Liver (tissue), 8 donors: ENCODE measurements at regions not wholly inside any gene's neighbourhood (a gene's known extent, or its start where the extent isn't known, plus 50 kb on each side); places are given as distances from the start of the nearest gene placed in this dataset.

Source experiments
- DNase-seq: peaks from one replicate; pipeline ENCODE4 v3.0.0-alpha.2; 2017; ENCODE audit warnings: low spot score
- H3K27ac ChIP-seq, 2 donors: one replicate each; pipeline ENCODE4 v1.7.0; 2013; ENCODE audit warnings: inconsistent platforms in 2 of 2, low read length in 2 of 2, control low read depth in 1 of 2, low read depth in 1 of 2, mild to moderate bottlenecking in 1 of 2
- H3K27me3 ChIP-seq, 4 donors: one replicate each; pipeline versions ENCODE4 v1.6.1 to v1.7.0; 2013; ENCODE audit warnings: low read length in 3 of 4, inconsistent platforms in 1 of 4, mild to moderate bottlenecking in 1 of 4, moderate library complexity in 1 of 4; ENCODE audit not compliant: control insufficient read depth in 4 of 4, insufficient read depth in 4 of 4
- H3K36me3 ChIP-seq, 4 donors: one replicate each; pipeline versions ENCODE4 v1.6.1 to v1.7.0; 2013; ENCODE audit warnings: low read length in 3 of 4, mild to moderate bottlenecking in 3 of 4, low read depth in 1 of 4, moderate library complexity in 1 of 4; ENCODE audit not compliant: control insufficient read depth in 4 of 4, insufficient read depth in 3 of 4
- H3K4me1 ChIP-seq, 4 donors: one replicate each; pipeline versions ENCODE4 v1.6.1 to v1.7.0; 2013; ENCODE audit warnings: low read length in 3 of 4, mild to moderate bottlenecking in 3 of 4, moderate library complexity in 1 of 4; ENCODE audit not compliant: control insufficient read depth in 4 of 4, insufficient read depth in 4 of 4
- H3K4me3 ChIP-seq, 3 donors: one replicate each; pipeline versions ENCODE4 v1.6.1 to v1.7.0; 2013; ENCODE audit warnings: low read length in 3 of 3, control low read depth in 1 of 3, low read depth in 1 of 3, mild to moderate bottlenecking in 1 of 3
- H3K9ac ChIP-seq, 2 donors: one replicate each; pipeline ENCODE4 v1.7.0; 2013; ENCODE audit warnings: low read length in 2 of 2, mild to moderate bottlenecking in 2 of 2, moderate library complexity in 2 of 2, control low read depth in 1 of 2, low read depth in 1 of 2
- H3K9me3 ChIP-seq, 4 donors: one replicate each; pipeline versions ENCODE4 v1.6.1 to v1.7.0; 2013; ENCODE audit warnings: low read length in 3 of 4; ENCODE audit not compliant: control insufficient read depth in 4 of 4
- EGR1 ChIP-seq, 2 donors: IDR thresholded peaks; 2 replicates each; pipeline ENCODE4 v1.6.1; 2016 to 2018; ENCODE audit warnings: antibody characterized with exemption in 2 of 2, low read depth in 2 of 2
- FOXA1 ChIP-seq: IDR thresholded peaks from 2 replicates; pipeline ENCODE4 v1.6.1; 2016; ENCODE audit warnings: antibody characterized with exemption
- FOXA2 ChIP-seq: IDR thresholded peaks from 2 replicates; pipeline ENCODE4 v1.6.1; 2016; ENCODE audit warnings: antibody characterized with exemption
- GABPA ChIP-seq, 2 donors: IDR thresholded peaks in 1 of 2; conservative IDR thresholded peaks in 1 of 2; 2 replicates each; pipeline ENCODE4 v1.6.1; 2016; ENCODE audit warnings: antibody characterized with exemption in 2 of 2, mild to moderate bottlenecking in 1 of 2, moderate library complexity in 1 of 2
- HNF4A ChIP-seq, 2 donors: conservative IDR thresholded peaks; 2 replicates each; pipeline ENCODE4 v1.6.1; 2016; ENCODE audit warnings: antibody characterized with exemption in 2 of 2, mild to moderate bottlenecking in 2 of 2
- HNF4G ChIP-seq: IDR thresholded peaks from 2 replicates; pipeline ENCODE4 v1.6.1; 2016; ENCODE audit warnings: antibody characterized with exemption
- JUND ChIP-seq, 2 donors: IDR thresholded peaks; 2 replicates each; pipeline ENCODE4 v1.6.1; 2016; ENCODE audit warnings: antibody characterized with exemption in 2 of 2
- NR2F2 ChIP-seq: IDR thresholded peaks from 2 replicates; pipeline ENCODE4 v1.6.1; 2016; ENCODE audit warnings: antibody characterized with exemption
- RAD21 ChIP-seq, 2 donors: IDR thresholded peaks; 2 replicates each; pipeline ENCODE4 v1.6.1; 2016; ENCODE audit warnings: antibody characterized with exemption in 2 of 2, mild to moderate bottlenecking in 2 of 2
- RXRA ChIP-seq, 2 donors: IDR thresholded peaks; 2 replicates each; pipeline ENCODE4 v1.6.1; 2017 to 2018; ENCODE audit warnings: antibody characterized with exemption in 2 of 2, mild to moderate bottlenecking in 1 of 2
- SP1 ChIP-seq: IDR thresholded peaks from 2 replicates; pipeline ENCODE4 v1.6.1; 2018; ENCODE audit warnings: antibody characterized with exemption, mild to moderate bottlenecking
- TAF1 ChIP-seq: conservative IDR thresholded peaks from 2 replicates; pipeline ENCODE4 v1.6.1; 2016; ENCODE audit warnings: antibody characterized with exemption, mild to moderate bottlenecking
- YY1 ChIP-seq: IDR thresholded peaks from 2 replicates; pipeline ENCODE4 v1.6.1; 2016; ENCODE audit warnings: antibody characterized with exemption, mild to moderate bottlenecking
- WGBS: extraction: QIAGEN DNeasy Blood & Tissue Kit; methylation state at CpG from one replicate; pipeline ENCODE4 v1.1.7; 2013; 5-methylcytosine and 5-hydroxymethylcytosine counted together
- TF ChIP-seq, protein P1 (sequence below): IDR thresholded peaks from 2 replicates; pipeline ENCODE4 v1.6.1; 2016; ENCODE audit warnings: antibody characterized with exemption, mild to moderate bottlenecking
- TF ChIP-seq, protein P2 (sequence below): IDR thresholded peaks from 2 replicates; pipeline ENCODE4 v1.6.1; 2016; ENCODE audit warnings: antibody characterized with exemption
- TF ChIP-seq, protein P3 (sequence below): IDR thresholded peaks from 2 replicates; pipeline ENCODE4 v1.6.1; 2016; ENCODE audit warnings: antibody characterized with exemption
- TF ChIP-seq, protein P4 (sequence below): fragments of 150-350 bp; IDR thresholded peaks from 2 replicates; pipeline ENCODE4 v1.5.1; 2017; ENCODE audit warnings: improper control_type of control experiment, low read depth, low read length; ENCODE audit not compliant: missing input control
- donor health status: healthy.
- donor health status: healthy.
- donor health status: healthy.
- donor health status: healthy.
- donor health status: healthy.

DNA sequence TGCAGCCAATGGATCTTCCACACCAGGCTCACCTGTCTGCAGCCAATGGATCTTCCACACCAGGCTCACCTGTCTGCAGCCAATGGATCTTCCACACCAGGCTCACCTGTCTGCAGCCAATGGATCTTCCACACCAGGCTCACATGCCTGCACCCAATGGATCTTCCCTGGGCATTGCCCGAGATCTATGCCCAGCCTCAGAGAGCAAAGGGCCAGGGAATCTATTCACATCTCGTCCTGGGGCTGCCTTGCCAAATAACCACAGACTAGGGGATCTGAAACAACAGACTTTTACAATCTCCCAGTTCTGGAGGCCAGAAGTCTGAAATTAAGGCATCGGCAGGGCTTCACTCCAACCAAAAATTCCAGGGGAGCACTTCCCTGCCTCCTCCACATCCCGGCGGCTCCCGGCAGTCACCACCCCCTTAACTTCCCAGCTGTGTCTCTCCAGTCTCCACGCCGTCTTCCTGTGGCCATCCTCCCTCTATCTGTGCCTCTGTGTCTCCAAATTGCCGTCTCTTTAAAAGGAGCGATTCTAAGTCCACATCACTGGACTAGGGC lies 92.4 kb upstream of the PPP2R2D start:
- Histone ChIP-seq H3K27ac (no peak overlapping the region), H3K27me3 (no peaks in the 10 kb centered on the region), H3K9ac (no peak overlapping the region), H3K36me3 (no peaks in the 10 kb centered on the region), H3K4me3 (no peak overlapping the region), H3K4me1 (peaks cover 3 to 10% (median 5%) of the 10 kb centered on the region in 4 donors), H3K9me3 (no peaks in the 10 kb centered on the region)
- TF ChIP-seq RXRA (IDR thresholded peaks at IDR 0.05) (no peak), JUND (IDR thresholded peaks at IDR 0.05) (no peak), YY1 (no peak), NR2F2 (no peak), HNF4G (no peak)
- WGBS = 91% methylated on average over 10 of the region's 10 CpGs
- DNase-seq = no peak

DNA sequence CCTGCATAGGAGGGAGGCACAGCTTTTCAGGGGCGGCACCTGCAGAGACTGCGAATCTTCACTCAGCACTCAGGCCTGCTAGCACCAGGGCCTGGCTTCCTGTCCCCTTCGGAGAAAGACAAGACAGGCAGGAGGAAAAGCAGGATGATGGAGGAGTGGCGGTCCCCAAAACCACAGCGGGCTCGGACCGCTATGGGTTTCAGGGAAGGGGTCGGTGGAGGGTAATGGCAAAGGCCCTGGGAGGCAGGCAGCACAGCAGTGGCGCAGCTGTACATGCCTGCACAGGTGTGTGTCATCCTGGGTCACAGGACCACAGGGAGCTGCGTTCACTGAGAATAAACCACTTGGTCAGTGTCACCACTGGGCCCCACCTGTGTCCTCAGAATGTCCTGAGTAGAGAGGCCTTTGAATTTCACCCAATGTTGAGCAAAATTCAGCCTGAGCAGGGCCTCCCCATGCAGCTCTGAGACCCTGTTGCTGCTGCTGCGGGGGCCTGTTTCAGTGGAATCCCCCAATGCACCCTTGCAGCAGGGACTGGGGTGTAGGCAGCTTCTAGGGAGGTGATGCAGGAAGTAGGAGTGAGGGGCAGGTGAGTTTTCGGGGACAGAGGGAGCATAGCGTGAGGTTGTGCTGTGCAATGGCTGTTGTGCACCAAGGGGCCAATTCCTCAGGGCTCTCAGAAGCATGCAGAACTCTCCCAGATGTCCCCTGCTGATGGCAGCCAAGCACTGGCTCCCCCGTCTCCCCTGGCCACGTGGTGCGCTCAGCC lies 90.6 kb upstream of the PPP2R2D start:
- Histone ChIP-seq H3K27me3 (no peaks in the 10 kb centered on the region), H3K4me1 (peaks cover 6 to 17% (median 13%) of the 10 kb centered on the region in 4 donors), H3K9me3 (no peaks in the 10 kb centered on the region), H3K4me3 (no peak overlapping the region), H3K9ac (no peak overlapping the region), H3K27ac (no peak overlapping the region), H3K36me3 (no peaks in the 10 kb centered on the region)
- DNase-seq = no peak
- TF ChIP-seq SP1 (no peak), EGR1 (IDR thresholded peaks at IDR 0.05; ENCODE audit: low read depth in 2 of 2) (no peak), YY1 (no peak), HNF4G (no peak), RAD21 (IDR thresholded peaks at IDR 0.05) (no peak), HNF4A (conservative IDR thresholded peaks at IDR 0.05) (no peak), FOXA2 (no peak), FOXA1 (no peak), GABPA (IDR thresholded peaks at IDR 0.05 in 1 of 2, conservative IDR thresholded peaks at IDR 0.05 in 1 of 2) (no peak), RXRA (IDR thresholded peaks at IDR 0.05) (no peak), JUND (IDR thresholded peaks at IDR 0.05) (no peak), TAF1 (no peak), NR2F2 (no peak)
- TF ChIP-seq, protein P1, sequence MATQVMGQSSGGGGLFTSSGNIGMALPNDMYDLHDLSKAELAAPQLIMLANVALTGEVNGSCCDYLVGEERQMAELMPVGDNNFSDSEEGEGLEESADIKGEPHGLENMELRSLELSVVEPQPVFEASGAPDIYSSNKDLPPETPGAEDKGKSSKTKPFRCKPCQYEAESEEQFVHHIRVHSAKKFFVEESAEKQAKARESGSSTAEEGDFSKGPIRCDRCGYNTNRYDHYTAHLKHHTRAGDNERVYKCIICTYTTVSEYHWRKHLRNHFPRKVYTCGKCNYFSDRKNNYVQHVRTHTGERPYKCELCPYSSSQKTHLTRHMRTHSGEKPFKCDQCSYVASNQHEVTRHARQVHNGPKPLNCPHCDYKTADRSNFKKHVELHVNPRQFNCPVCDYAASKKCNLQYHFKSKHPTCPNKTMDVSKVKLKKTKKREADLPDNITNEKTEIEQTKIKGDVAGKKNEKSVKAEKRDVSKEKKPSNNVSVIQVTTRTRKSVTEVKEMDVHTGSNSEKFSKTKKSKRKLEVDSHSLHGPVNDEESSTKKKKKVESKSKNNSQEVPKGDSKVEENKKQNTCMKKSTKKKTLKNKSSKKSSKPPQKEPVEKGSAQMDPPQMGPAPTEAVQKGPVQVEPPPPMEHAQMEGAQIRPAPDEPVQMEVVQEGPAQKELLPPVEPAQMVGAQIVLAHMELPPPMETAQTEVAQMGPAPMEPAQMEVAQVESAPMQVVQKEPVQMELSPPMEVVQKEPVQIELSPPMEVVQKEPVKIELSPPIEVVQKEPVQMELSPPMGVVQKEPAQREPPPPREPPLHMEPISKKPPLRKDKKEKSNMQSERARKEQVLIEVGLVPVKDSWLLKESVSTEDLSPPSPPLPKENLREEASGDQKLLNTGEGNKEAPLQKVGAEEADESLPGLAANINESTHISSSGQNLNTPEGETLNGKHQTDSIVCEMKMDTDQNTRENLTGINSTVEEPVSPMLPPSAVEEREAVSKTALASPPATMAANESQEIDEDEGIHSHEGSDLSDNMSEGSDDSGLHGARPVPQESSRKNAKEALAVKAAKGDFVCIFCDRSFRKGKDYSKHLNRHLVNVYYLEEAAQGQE = no peak
- TF ChIP-seq, protein P2, sequence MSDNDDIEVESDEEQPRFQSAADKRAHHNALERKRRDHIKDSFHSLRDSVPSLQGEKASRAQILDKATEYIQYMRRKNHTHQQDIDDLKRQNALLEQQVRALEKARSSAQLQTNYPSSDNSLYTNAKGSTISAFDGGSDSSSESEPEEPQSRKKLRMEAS = no peak
- TF ChIP-seq, protein P3, sequence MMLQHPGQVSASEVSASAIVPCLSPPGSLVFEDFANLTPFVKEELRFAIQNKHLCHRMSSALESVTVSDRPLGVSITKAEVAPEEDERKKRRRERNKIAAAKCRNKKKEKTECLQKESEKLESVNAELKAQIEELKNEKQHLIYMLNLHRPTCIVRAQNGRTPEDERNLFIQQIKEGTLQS = no peak
- TF ChIP-seq, protein P4, sequence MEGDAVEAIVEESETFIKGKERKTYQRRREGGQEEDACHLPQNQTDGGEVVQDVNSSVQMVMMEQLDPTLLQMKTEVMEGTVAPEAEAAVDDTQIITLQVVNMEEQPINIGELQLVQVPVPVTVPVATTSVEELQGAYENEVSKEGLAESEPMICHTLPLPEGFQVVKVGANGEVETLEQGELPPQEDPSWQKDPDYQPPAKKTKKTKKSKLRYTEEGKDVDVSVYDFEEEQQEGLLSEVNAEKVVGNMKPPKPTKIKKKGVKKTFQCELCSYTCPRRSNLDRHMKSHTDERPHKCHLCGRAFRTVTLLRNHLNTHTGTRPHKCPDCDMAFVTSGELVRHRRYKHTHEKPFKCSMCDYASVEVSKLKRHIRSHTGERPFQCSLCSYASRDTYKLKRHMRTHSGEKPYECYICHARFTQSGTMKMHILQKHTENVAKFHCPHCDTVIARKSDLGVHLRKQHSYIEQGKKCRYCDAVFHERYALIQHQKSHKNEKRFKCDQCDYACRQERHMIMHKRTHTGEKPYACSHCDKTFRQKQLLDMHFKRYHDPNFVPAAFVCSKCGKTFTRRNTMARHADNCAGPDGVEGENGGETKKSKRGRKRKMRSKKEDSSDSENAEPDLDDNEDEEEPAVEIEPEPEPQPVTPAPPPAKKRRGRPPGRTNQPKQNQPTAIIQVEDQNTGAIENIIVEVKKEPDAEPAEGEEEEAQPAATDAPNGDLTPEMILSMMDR = no peak
- WGBS = 88% methylated on average over 16 of the region's 16 CpGs
